ENCODE measurements at regions not wholly inside any gene's neighbourhood (a gene's known extent, or its start where the extent isn't known, plus 50 kb on each side); places are given as distances from the start of the nearest gene placed in this dataset.
"Not testable (repeated sequence)": the region's sequence is repeated elsewhere in the genome, so short reads cannot be mapped to it uniquely, and the experiment has no call there.

DNA sequence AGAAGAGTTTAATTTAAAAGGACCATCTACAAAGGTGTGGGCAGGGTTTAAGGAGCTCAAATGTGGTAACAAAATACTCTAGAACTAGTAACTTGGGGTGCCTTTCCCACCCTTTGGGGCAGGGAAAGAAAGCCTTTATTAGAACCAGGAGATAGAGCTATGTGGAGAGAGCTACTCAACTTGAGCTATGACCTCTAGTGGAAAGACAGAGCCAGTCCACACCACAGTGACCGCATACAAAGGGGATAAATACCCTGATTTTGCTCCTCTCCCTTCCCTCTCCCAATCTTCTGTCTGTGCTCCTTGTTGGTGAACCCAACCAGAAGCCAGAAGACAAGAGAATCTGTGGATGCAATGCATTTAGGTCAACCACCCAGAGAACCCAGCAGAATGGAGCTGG is 54.4 kb upstream of the JAK1 start:
- no peak for DNase-seq (ENCODE audit: low spot score)

DNA sequence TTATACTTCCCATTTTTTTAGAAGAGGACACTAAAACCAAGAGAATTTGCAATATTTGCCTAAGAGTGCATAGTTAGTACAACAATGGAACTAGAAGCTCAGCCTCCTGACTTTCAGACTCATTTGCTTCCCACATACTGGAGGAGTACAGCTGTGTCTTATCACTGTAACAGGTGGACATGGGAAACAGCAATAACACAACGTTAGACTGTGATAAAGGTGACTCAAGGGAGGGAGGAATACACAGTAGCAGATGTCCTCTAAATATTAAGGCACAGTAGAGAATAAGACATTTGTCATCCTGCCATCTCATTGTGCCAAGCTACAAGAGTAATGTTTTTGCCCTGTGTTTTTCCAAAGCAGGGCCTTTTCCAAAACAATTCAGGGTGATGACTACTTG is 55.4 kb upstream of the JAK1 start:
- no peak for DNase-seq (ENCODE audit: low spot score)

GRCh38 chr1:65022216-65022615 is 55.9 kb upstream of the JAK1 start:
- DNase-seq (ENCODE audit: low spot score), result no peak

- no peak for DNase-seq (ENCODE audit: low spot score)
Measured at GRCh38 chr1:65025794-65026193, 59.4 kb upstream of the JAK1 start.

DNA sequence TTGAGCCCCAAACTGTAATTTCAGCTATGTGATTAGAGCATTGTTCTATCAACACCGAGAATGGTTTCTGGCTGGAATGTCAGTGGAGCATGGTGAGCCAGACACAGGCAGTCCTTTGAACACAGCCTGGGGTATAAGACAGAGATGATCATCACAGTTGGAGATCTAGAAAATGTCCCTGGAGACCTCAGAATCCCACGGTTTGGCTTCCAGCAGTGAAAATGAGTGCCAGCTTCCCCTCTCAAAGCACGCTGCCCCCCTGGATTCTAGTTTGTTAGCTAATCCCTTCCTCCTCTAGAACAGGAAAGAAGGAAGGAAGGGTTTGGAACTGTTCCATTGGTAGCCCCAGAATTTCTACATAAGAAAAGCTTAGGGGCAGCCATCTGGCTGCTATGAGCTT is 59.9 kb upstream of the JAK1 start:
- no peak for DNase-seq (ENCODE audit: low spot score)

DNA sequence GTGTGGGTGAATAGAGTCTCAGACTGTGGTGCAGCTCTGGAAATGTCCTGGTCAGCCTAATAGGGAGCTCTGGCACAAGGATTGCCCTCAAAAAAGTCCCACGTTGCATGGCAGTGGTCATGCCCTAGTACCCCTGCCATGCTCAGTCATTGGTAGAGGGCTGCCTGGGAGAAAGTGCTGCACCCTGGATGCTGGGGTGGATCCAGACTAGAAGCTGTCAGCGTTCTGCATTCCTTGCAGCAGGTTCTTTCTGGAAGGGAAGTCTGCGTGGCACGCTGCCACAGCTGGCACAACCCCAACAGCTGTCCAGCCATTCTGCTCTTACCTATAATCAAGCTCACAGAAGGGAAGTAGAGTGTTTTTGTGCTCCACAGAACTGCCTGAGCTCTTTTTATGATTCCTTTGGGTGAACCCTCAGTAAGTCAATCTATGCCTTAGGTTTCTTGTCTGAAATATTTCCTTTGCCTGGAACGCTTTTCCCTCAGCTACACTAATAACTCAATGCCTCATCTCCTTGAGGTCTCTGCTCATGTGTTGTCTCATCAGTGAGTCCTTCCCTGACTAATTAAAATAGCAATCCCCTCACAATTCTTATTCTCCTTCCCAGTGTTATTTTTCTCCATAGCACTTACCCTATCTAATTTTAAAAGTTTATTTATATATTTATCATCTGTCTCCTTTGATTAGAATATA is 61.5 kb upstream of the JAK1 start:
- DNase-seq (ENCODE audit: low spot score), result no peak

GRCh38 chr1:65029434-65029833 is 63.1 kb upstream of the JAK1 start:
- DNase-seq (ENCODE audit: low spot score), result not testable (repeated sequence)

DNA sequence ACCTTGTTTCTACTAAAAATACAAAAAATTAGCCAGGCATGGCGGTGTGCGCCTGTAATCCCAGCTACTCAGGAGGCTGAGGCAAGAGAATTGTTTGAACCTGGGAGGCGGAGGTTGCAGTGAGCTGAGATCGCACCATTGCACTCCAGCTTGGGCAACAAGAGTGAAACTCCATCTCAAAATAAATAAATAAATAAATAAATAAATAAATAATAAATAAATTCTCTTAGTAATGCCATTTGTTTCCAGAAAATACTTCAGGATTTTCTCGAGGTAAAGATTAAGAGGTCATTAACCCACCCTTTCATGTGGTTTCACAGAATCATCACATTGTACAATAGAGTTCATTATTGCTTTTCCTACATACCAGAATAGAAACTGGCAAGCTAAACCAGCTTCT is 68.5 kb upstream of the JAK1 start:
- DNase-seq (ENCODE audit: low spot score), result not testable (repeated sequence)

DNA sequence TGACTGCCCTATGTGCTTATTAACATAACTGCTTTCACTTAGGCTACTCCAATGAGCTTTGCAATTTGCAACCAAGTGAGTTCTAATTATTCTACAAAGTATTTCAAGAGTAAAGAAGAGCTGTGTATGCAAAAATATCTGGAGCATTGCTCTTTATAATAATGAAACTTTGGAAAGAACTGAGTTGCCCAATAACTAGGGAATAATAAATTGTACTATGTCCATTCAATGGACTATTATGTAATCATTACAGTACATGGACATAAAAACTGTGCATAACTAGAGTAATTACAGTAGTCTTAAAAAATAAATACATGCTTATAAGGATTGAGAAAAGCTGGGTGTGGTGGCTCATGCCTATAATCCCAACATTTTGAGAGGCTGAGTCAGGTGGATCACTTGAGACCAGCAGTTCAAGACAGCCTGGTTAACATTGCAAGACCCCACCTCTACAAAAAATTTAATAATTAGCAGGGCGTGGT is 70.3 kb upstream of the JAK1 start:
- DNase-seq (ENCODE audit: low spot score), result no peak

GRCh38 chr1:65039066-65039465 is 72.7 kb upstream of the JAK1 start:
- no peak for DNase-seq (ENCODE audit: low spot score)

DNA sequence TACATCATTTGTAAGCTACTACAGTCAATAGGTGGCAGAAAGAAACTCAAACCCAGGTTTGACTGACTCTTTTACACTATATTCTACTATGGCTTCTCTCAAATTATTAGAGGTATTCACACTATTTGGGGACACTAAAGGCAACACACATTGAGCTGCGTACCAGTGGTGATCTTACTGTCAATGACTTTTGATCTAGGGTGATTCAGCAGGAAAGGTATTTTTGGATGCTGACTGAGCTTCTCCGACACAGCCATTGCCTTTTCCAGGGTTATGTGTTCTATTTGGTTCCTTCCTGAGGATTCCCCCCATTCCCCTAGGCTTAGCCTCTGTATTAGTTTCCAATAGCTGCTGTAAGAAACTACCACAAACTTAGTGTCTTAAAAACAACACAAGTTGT is 73.2 kb upstream of the JAK1 start:
- DNase-seq (ENCODE audit: low spot score), result no peak

GRCh38 chr1:65042467-65042866 is 76.1 kb upstream of the JAK1 start:
- DNase-seq (ENCODE audit: low spot score), result no peak

- DNase-seq (ENCODE audit: low spot score), result no peak
Measured at GRCh38 chr1:65044411-65044810, 78.1 kb upstream of the JAK1 start.

GRCh38 chr1:65045022-65045817 is 78.9 kb upstream of the JAK1 start:
- DNase-seq (ENCODE audit: low spot score), result no peak

DNA sequence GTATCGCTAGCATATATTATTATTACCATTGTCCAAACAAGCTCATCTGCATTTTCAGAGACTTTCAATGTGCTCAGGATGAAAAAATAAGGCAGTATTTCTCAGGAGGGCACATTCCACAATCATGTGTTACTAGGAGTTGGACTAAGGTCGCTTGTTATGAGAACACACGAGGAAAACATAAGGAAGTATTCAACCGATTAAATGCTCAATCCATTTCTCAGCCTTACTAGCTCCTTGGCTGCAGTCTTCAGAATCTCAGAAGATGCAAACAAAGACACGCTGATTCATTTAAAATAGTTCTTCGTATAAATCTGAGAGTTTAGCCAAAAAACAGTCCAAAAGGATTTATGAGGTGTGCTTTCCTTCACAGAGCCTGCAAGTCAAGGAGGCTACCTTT is 82.0 kb upstream of the JAK1 start:
- DNase-seq (ENCODE audit: low spot score), result no peak

- no peak for DNase-seq (ENCODE audit: low spot score)
Measured at GRCh38 chr1:65049941-65050713, 83.8 kb upstream of the JAK1 start.

DNA sequence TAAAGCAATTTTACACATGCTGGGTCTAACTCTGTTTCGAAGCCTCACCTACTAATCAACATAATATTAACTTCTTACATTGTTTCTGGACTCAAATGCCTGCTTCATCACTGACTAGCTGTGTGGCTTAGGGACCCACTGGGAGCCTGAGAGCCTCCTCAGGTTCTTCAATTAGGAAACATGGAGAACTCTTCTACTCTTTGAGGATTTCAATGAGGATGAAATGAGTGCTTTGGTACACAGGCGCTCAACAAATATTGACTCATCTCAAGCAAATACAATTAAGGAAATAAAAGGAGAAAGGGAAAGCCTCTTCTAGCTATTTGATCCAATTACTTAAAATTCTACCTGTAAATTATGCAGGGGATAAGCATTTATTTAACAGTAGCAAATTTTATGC is 84.4 kb upstream of the JAK1 start:
- no peak for DNase-seq (ENCODE audit: low spot score)

GRCh38 chr1:65054481-65054880 is 88.1 kb upstream of the JAK1 start:
- DNase-seq (ENCODE audit: low spot score), result no peak

DNA sequence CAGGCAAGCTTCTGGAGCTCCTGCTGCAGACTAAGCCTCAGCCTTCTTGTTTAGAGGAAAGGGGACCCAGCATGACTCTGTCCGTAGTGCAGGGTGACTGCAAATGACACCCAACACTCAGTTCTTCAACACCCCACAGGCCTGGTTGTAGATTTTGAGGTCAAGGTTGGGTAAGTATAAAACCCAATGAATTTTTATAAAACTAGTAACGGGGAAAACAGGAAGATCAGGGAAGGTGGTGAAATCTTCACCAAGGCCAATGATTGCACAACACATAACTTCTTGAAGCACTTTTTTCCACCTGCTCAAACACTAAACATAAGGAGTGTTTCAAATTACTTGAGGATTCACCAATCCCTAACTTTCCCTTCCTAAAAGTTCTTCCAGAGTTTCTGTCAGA is 89.4 kb upstream of the JAK1 start:
- DNase-seq (ENCODE audit: low spot score), result no peak

DNA sequence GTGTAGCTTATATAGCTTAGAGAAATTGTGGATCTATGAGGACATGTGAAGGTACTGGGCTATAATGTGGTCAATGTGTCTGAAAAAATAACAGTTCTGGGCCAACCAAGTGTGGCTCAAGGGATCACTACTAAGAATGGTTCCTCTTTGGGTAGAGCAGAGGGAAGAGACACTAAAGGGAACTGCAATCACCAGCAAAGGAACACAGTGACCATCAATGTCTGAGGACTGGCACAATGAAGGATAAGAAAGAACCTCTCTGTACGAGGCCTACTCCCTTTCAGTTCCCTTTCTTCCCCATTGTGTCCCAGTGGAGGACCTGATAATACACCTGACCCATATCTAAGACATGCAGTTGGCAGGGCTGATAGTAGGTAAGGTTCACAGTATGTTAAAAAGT is 89.9 kb upstream of the JAK1 start:
- no peak for DNase-seq (ENCODE audit: low spot score)

DNA sequence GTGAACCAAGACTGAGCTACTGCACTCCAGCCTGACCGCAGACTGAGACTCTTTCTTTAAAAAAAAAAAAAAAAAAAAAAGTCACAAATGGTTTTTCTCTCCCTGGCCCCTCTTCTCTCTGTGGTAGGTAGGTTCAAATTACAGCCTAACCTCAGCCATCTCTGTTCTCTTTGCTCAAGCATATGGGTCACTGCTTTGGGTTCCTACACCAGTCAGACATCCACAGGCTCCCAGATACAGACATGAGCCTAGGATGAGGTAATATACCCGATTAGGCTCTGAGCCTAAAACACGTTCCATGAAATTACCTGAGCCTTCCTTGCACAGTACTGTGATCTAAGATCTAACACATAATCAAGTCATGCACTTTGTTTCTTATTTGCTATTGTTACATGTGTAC is 90.5 kb upstream of the JAK1 start:
- no peak for DNase-seq (ENCODE audit: low spot score)

DNA sequence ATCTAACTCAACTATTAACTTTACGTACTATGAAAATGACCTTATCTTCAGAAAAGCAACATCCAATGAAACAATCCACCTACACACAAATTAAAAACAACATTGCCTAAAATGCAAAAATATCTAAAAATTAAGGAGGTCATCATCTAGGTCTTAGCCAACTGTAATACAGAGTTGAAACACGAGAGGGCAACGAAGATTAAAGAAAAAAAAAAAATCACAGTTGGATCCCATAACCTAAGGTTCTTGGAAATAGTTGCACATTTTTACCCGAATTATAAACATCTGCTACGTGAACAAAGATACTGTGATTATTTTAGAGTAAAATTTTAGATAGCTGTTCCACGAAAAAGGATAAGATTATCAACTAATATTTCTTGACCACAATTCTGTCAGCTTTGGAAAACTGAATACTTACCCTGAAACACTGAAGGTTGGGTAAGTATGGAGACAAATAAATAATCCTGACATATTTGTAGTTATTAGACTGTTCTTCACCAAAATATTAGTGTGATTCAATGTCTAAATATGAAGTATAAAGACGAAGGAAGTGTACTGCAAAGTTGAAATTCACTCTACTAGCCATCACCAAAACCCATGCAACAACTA is 88.0 kb upstream of the AK4 start:
- no peak for DNase-seq (ENCODE audit: low spot score)
